Fibroblast of mammary gland (primary cell): ENCODE measurements at regions not wholly inside any gene's neighbourhood (a gene's known extent, or its start where the extent isn't known, plus 50 kb on each side); places are given as distances from the start of the nearest gene placed in this dataset.

Experiments used
- DNase-seq: peaks from one replicate; pipeline ENCODE4 v3.0.0-alpha.2; 2010; ENCODE audit warnings: low read depth
- H3K4me3 ChIP-seq: 2 replicates; pipeline ENCODE4 v1.5.1; 2011; ENCODE audit warnings: low read depth, mild to moderate bottlenecking, low read length, moderate library complexity; ENCODE audit not compliant: control insufficient read depth
- TF ChIP-seq, protein P1 (sequence below): conservative IDR thresholded peaks from 2 replicates; pipeline ENCODE4 v1.5.1; 2011; ENCODE audit warnings: low read depth, low read length, inconsistent platforms; ENCODE audit not compliant: control insufficient read depth, insufficient read depth

DNA sequence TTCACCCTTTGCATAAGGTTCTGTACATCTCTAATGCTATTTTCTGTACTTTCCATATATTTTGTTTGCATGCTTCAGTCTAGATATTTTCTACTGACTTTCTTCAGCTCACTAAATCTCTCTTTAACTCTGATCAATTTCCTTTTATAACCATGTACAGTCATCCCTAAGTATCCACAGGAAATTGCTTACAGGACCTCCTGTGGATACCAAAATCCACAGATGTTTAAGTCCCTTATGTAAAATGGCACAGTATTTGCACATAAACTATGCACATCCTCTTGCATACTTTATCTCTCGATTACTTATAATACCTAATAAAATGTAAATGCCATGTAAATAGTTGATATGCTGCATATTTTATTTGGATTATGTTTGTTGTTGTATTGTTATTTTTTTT is 442.1 kb downstream of the TLE4 start:
- H3K4me3 ChIP-seq: no peak overlapping the region
- DNase-seq: no peak
- TF ChIP-seq, protein P1, sequence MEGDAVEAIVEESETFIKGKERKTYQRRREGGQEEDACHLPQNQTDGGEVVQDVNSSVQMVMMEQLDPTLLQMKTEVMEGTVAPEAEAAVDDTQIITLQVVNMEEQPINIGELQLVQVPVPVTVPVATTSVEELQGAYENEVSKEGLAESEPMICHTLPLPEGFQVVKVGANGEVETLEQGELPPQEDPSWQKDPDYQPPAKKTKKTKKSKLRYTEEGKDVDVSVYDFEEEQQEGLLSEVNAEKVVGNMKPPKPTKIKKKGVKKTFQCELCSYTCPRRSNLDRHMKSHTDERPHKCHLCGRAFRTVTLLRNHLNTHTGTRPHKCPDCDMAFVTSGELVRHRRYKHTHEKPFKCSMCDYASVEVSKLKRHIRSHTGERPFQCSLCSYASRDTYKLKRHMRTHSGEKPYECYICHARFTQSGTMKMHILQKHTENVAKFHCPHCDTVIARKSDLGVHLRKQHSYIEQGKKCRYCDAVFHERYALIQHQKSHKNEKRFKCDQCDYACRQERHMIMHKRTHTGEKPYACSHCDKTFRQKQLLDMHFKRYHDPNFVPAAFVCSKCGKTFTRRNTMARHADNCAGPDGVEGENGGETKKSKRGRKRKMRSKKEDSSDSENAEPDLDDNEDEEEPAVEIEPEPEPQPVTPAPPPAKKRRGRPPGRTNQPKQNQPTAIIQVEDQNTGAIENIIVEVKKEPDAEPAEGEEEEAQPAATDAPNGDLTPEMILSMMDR: no peak

DNA sequence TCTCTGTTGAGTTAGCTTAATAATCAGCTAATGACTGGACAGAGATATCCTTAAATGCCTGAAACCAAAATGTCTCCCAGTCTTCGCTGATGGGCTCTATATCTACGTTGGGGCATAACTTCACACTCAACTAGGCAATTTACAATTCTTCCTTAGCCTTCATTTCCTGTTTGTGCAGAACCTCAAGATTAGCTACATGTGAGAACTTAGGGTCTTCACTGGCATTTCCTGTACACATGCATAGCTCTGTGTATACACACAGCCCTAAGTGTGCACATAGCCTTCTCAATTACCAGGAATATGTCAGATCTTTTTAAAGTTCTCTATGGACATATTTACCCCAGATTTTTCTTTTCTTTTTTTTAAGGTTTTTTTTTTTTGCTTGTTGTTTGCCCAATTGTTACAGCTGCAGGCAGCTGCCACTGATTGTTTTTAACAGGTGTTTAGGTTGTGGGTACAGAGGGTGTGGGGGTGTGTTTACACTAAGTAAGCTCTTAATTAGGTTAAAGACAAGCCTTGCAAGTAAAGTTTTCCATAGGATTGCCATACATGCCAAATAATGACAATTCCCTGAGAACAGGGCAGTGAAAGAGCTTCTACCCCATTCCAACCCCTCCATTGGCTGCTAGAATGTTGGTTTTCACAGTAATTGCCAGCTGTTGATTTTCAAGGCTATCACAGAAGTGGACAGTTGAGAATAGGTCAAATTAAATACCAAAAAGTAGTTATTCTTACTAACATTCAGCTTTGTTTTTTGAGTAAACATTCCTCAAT is 441.0 kb downstream of the TLE4 start:
- no peak for DNase-seq
- TF ChIP-seq, protein P1: no peak
- no peak overlapping the region for H3K4me3 ChIP-seq

DNA sequence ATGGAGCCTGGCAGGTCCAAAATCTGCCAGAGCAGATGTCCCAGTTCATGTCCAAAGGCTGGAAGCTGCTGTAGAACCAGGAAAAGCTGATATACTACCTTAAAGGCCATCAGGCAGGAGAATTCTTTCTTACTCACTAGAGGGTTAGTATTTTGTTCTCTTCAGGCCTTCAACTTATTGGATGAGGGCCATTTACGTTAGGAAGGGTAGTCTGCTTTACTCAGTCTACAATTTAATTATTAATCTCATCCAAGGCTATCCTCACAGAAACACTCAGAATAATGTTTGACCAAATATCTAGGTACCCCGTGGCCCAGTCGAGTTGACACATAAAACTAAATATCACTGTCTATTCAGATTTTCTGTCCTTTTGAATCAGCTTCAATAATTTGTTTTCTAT is 437.4 kb downstream of the TLE4 start:
- TF ChIP-seq, protein P1: no peak
- H3K4me3 ChIP-seq: no peak overlapping the region
- no peak for DNase-seq

DNA sequence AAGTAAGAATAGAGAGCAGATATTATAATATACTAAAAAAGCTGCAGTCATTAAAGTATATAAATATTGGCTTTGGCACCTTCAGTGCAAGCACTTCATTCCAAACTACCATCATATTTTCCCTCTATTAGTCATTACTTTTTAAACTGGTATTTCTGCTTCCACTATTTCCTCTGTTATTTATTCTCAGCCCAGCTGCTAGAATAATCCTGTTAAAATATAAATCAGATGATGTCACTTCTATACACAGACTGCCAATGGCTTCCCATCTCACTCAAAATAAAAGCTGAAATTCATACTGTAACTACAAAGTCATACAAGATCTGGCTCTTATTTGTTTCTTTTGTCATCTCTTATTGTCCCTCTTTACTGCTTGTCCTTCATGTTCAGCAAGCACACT is 432.9 kb downstream of the TLE4 start:
- no peak overlapping the region for H3K4me3 ChIP-seq
- TF ChIP-seq, protein P1: no peak
- DNase-seq: no peak

DNA sequence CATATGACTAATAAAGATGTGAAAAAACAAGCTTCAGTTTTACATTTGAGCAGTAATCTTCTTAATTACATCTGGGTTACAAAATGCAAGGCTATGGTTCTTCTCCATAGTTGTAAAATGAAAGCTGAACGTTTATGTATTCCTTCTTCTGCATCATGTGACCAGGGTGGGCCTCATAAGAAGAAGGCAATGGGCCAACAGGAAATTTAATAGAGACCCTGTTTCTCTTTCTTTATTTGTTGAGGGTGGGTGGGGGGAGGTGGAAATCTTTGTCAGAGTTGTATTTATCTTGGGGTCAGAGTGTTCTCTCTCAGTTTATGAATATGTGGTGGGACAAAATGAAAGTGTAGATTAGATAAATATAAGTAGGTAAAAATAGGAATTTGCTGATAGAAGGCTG is 418.8 kb downstream of the TLE4 start:
- no peak for DNase-seq
- TF ChIP-seq, protein P1: no peak

DNA sequence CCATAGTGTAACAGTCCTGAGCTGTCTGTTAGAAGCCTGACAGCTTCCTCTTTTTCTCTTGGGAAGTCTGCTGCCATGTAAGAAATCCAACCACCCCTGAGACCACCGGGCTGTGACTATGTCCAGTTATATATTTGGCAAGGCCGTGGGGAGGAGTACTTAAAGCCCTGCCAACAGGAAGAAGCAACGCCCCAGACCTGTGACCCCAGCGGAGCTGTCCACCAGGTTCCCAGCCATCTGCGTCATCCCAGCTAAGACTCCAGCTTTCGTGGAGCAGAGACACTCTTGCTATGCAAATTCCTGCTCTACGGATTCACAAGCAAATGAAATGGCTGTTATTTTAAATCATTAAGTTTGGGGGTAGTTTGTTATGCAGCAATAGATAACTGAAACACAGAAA is 417.3 kb downstream of the TLE4 start:
- H3K4me3 ChIP-seq: no peak overlapping the region
- TF ChIP-seq, protein P1: no peak
- no peak for DNase-seq

More for the DNA sequence above, 418.8 kb downstream of the TLE4 start:
- H3K4me3 ChIP-seq: no peak overlapping the region
